ENCODE measurements at regions not wholly inside any gene's neighbourhood (a gene's known extent, or its start where the extent isn't known, plus 50 kb on each side); places are given as distances from the start of the nearest gene placed in this dataset.

GRCh38 chr4:31390849-31391248 is 670.7 kb downstream of the PCDH7 start:
- no peak for TF ChIP-seq CTCF (IDR thresholded peaks at IDR 0.05; ENCODE audit: insufficient read depth, low read length, poor library complexity, severe bottlenecking)
- H3K27me3 ChIP-seq (replicated peaks; ENCODE audit: control insufficient read depth, insufficient read depth, low read length), result no peaks in the 10 kb centered on the region
- DNase-seq (ENCODE audit: extremely low read depth, insufficient read length), result no peak
- no peaks in the 10 kb centered on the region for H3K36me3 ChIP-seq (ENCODE audit: control insufficient read depth, insufficient read depth, low read length)
- H3K4me3 ChIP-seq (replicated peaks; ENCODE audit: low read depth, low read length), result no peak overlapping the region

- Histone ChIP-seq H3K36me3 (ENCODE audit: control insufficient read depth, insufficient read depth, low read length) (no peaks in the 10 kb centered on the region), H3K27me3 (replicated peaks; ENCODE audit: control insufficient read depth, insufficient read depth, low read length) (no peaks in the 10 kb centered on the region), H3K4me3 (replicated peaks; ENCODE audit: low read depth, low read length) (no peak overlapping the region)
- DNase-seq (ENCODE audit: extremely low read depth, insufficient read length), result no peak
- no peak for TF ChIP-seq CTCF (IDR thresholded peaks at IDR 0.05; ENCODE audit: insufficient read depth, low read length, poor library complexity, severe bottlenecking)
These were observed 671.8 kb downstream of the PCDH7 start for GRCh38 chr4:31391976-31392375.

GRCh38 chr4:31392923-31393322 is 672.8 kb downstream of the PCDH7 start:
- Histone ChIP-seq H3K36me3 (ENCODE audit: control insufficient read depth, insufficient read depth, low read length) (no peaks in the 10 kb centered on the region), H3K4me3 (replicated peaks; ENCODE audit: low read depth, low read length) (no peak overlapping the region), H3K27me3 (replicated peaks; ENCODE audit: control insufficient read depth, insufficient read depth, low read length) (no peaks in the 10 kb centered on the region)
- TF ChIP-seq CTCF (IDR thresholded peaks at IDR 0.05; ENCODE audit: insufficient read depth, low read length, poor library complexity, severe bottlenecking), result no peak
- DNase-seq (ENCODE audit: extremely low read depth, insufficient read length), result no peak

- H3K27me3 ChIP-seq (replicated peaks; ENCODE audit: control insufficient read depth, insufficient read depth, low read length), result no peaks in the 10 kb centered on the region
- TF ChIP-seq CTCF (IDR thresholded peaks at IDR 0.05; ENCODE audit: insufficient read depth, low read length, poor library complexity, severe bottlenecking), result no peak
- no peaks in the 10 kb centered on the region for H3K36me3 ChIP-seq (ENCODE audit: control insufficient read depth, insufficient read depth, low read length)
- H3K4me3 ChIP-seq (replicated peaks; ENCODE audit: low read depth, low read length), result no peak overlapping the region
- DNase-seq (ENCODE audit: extremely low read depth, insufficient read length), result no peak
These were observed 688.0 kb downstream of the PCDH7 start for GRCh38 chr4:31408121-31408520.

GRCh38 chr4:31411565-31411964 is 691.4 kb downstream of the PCDH7 start:
- no peak for DNase-seq (ENCODE audit: extremely low read depth, insufficient read length)
- no peak for TF ChIP-seq CTCF (IDR thresholded peaks at IDR 0.05; ENCODE audit: insufficient read depth, low read length, poor library complexity, severe bottlenecking)
- H3K4me3 ChIP-seq (replicated peaks; ENCODE audit: low read depth, low read length), result no peak overlapping the region
- no peaks in the 10 kb centered on the region for H3K27me3 ChIP-seq (replicated peaks; ENCODE audit: control insufficient read depth, insufficient read depth, low read length)
- no peaks in the 10 kb centered on the region for H3K36me3 ChIP-seq (ENCODE audit: control insufficient read depth, insufficient read depth, low read length)

GRCh38 chr4:31415629-31416028 is 695.5 kb downstream of the PCDH7 start:
- no peaks in the 10 kb centered on the region for H3K27me3 ChIP-seq (replicated peaks; ENCODE audit: control insufficient read depth, insufficient read depth, low read length)
- no peak for TF ChIP-seq CTCF (IDR thresholded peaks at IDR 0.05; ENCODE audit: insufficient read depth, low read length, poor library complexity, severe bottlenecking)
- H3K36me3 ChIP-seq (ENCODE audit: control insufficient read depth, insufficient read depth, low read length), result no peaks in the 10 kb centered on the region
- H3K4me3 ChIP-seq (replicated peaks; ENCODE audit: low read depth, low read length), result no peak overlapping the region
- DNase-seq (ENCODE audit: extremely low read depth, insufficient read length), result no peak
